BE2C (cell line): ENCODE measurements at regions not wholly inside any gene's neighbourhood (a gene's known extent, or its start where the extent isn't known, plus 50 kb on each side); places are given as distances from the start of the nearest gene placed in this dataset.

Source experiments
- DNase-seq: peaks from one replicate; pipeline ENCODE4 v3.0.0-alpha.2; 2020
- H3K27me3 ChIP-seq: fragments of 250-450 bp; sonication (Bioruptor Pico); 2 replicates; pipeline ENCODE4 v1.5.1; 2020; ENCODE audit warnings: mild to moderate bottlenecking
- H3K36me3 ChIP-seq: fragments of 250-450 bp; sonication (Bioruptor Pico); 2 replicates; pipeline ENCODE4 v1.5.1; 2020; ENCODE audit warnings: mild to moderate bottlenecking
- H3K4me1 ChIP-seq: fragments of 250-450 bp; sonication (Bioruptor Pico); 2 replicates; pipeline ENCODE4 v1.5.1; 2020
- H3K4me3 ChIP-seq: 2 replicates; pipeline ENCODE4 v1.5.1; 2011; ENCODE audit warnings: low read depth, low read length
- H3K9me3 ChIP-seq: fragments of 250-450 bp; sonication (Bioruptor Pico); 2 replicates; pipeline ENCODE4 v1.5.1; 2020
- TF ChIP-seq, protein P1 (sequence below): IDR thresholded peaks from 2 replicates; pipeline ENCODE4 v1.5.1; 2012; ENCODE audit warnings: mild to moderate bottlenecking, low read depth, low read length

DNA sequence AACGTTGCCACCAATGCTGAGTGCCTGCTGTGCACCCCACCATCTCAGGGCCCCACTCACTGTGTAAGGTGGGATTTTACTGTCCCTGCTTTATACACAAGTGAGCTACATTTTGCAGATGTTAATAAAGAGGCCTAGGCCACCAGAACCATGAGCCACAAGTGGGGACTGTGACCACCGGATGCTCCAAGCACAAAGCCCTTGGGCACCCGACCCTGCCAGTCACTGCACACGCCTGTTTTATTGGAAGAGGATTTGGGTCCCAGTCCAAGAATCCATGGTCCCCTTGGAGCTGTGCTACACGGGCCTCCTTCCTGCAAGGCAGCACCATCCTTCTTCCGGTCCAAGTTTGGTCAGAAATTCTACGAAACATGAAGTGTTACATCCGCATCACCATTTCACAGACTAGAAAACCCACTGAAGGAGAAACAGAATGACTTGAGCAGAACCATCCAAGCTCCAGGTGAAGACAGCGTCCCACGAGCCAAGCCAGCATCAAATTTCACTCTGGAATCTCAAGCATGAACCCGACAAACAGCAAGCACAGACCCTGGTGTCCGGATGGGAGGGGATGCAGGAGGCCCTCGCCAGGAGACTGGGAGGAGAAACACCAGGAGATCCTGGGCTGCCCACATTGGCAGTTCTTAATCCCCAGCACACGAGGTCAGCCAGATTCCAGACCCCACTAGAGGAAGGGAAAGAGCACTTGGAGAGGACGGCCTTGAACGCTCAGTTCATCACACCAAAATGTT lies 226.9 kb downstream of the DLL1 start:
- TF ChIP-seq, protein P1, sequence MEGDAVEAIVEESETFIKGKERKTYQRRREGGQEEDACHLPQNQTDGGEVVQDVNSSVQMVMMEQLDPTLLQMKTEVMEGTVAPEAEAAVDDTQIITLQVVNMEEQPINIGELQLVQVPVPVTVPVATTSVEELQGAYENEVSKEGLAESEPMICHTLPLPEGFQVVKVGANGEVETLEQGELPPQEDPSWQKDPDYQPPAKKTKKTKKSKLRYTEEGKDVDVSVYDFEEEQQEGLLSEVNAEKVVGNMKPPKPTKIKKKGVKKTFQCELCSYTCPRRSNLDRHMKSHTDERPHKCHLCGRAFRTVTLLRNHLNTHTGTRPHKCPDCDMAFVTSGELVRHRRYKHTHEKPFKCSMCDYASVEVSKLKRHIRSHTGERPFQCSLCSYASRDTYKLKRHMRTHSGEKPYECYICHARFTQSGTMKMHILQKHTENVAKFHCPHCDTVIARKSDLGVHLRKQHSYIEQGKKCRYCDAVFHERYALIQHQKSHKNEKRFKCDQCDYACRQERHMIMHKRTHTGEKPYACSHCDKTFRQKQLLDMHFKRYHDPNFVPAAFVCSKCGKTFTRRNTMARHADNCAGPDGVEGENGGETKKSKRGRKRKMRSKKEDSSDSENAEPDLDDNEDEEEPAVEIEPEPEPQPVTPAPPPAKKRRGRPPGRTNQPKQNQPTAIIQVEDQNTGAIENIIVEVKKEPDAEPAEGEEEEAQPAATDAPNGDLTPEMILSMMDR: no peak
- no peak for DNase-seq
- Histone ChIP-seq H3K36me3 (no peaks in the 10 kb centered on the region), H3K4me3 (no peak overlapping the region), H3K27me3 (no peaks in the 10 kb centered on the region), H3K9me3 (no peaks in the 10 kb centered on the region), H3K4me1 (no peaks in the 10 kb centered on the region)

DNA sequence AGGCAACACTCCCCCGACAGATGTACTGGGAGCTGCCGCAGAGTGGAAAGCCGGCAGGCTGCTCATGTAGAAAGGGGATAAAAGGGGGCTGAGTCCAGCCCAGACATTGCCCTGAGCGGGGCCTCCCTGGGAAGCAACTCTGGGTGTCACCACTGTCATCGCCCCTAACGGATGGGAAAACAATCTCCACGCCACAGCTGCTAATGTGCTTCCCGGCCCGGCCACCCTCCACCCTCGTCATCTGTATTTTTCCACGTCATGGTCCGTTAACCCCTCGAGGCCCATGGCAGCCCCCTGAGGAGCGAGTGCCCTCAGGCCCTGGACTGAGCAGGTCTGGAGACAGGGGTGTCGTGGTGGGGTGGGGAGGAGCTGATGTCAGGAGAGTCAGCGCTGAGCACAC lies 227.4 kb downstream of the DLL1 start:
- TF ChIP-seq, protein P1: no peak
- Histone ChIP-seq H3K36me3 (no peaks in the 10 kb centered on the region), H3K4me1 (no peaks in the 10 kb centered on the region), H3K9me3 (no peaks in the 10 kb centered on the region), H3K4me3 (no peak overlapping the region), H3K27me3 (no peaks in the 10 kb centered on the region)
- no peak for DNase-seq

DNA sequence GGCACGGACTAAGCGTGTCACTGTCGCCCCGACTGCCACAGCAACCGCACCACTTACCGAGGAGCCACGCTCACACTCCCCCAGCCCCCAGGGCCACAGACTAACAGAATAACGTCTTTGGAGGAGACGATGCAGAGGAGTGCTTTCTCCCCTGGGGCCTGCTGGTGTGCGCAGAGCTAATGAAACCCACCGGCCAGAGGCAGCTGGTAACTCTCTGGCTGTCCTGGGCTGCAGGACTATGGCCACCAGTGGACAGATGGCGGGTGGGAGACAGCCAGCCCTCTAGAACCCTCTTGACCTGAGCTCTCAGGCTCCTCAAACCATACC lies 228.0 kb downstream of the DLL1 start:
- no peaks in the 10 kb centered on the region for H3K9me3 ChIP-seq
- H3K4me1 ChIP-seq: no peaks in the 10 kb centered on the region
- TF ChIP-seq, protein P1: no peak
- H3K4me3 ChIP-seq: no peak overlapping the region
- no peaks in the 10 kb centered on the region for H3K36me3 ChIP-seq
- no peak for DNase-seq
- no peaks in the 10 kb centered on the region for H3K27me3 ChIP-seq

DNA sequence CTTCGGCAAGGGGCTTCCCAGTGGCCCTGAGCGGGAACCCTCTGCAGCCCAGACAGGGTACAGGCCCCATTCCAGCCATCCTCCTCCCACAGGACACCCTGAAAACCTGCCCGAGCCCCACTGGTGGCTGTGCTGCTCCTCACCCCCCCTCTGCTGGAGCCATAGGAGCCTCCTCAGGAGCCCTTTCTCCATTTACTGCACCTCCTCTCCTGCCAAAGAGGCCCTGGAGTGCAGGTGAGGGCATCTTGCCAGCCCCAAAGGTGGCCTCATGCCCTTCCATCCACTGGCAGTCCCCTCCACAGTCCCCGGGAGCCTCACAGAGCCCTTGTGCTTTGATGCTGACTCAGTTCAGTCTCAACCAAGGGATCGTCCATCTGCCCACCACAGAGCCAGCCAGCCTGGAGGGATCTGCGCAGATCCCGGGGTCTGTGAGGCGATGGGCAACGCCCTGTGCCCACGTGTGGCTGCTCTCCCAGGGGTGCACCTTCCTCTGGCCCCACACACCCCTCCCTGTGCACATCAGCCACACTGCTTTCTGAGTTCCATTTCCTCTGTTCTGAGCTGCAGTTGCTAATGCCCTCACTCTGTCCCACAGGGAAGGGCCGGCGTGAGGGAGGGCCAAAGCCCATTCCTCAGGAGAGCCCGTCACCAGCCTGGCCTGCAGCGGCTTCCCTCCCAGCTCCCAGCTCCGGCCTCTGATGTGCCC lies 228.5 kb downstream of the DLL1 start:
- no peak overlapping the region for H3K4me3 ChIP-seq
- no peaks in the 10 kb centered on the region for H3K4me1 ChIP-seq
- no peaks in the 10 kb centered on the region for H3K27me3 ChIP-seq
- no peaks in the 10 kb centered on the region for H3K36me3 ChIP-seq
- no peaks in the 10 kb centered on the region for H3K9me3 ChIP-seq
- TF ChIP-seq, protein P1: no peak
- no peak for DNase-seq

DNA sequence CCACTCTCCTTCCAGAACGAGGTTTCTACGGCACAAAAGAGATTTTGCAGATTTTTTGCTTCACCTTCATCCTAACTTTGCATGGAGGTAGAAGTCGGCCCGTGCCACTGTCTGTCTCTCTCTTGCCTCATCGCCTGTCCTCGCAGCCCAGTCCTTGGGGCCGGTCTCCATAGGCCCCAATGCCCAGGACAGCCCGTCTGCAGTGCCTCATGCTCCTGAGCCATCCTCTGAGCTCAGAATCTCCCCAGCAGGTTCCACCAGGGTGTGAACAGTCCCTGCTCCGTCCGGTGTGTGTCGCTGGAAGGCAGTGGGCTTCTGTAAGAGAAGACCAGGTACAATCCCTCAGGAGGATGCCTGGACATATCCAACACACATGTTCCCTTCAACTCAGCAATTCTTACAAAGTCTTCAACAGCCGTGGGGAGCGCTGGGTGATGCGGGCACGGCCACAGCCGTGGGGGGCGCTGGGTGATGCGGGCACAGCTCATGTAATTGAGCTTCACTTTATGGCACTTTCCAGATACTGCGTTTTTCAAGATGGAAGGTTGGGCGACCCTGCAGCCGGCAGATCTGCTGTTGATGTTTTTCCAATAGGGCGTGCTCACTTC lies 231.9 kb downstream of the DLL1 start:
- DNase-seq: no peak
- Histone ChIP-seq H3K36me3 (no peaks in the 10 kb centered on the region), H3K9me3 (no peaks in the 10 kb centered on the region), H3K4me3 (no peak overlapping the region), H3K27me3 (no peaks in the 10 kb centered on the region), H3K4me1 (no peaks in the 10 kb centered on the region)
- TF ChIP-seq, protein P1: no peak
